ENCODE measurements at regions not wholly inside any gene's neighbourhood (a gene's known extent, or its start where the extent isn't known, plus 50 kb on each side); places are given as distances from the start of the nearest gene placed in this dataset.

GRCh38 chr1:103854279-103854678, 104.6 kb downstream of the AMY1C start:
- DNase-seq (ENCODE audit: low read depth, low spot score): no peak

GRCh38 chr1:103859721-103860120, 110.0 kb downstream of the AMY1C start:
- DNase-seq (ENCODE audit: low read depth, low spot score): no peak

GRCh38 chr1:103898576-103899345, 149.1 kb downstream of the AMY1C start:
- no peak for DNase-seq (ENCODE audit: low read depth, low spot score)

- DNase-seq (ENCODE audit: low read depth, low spot score): no peak
These were observed 150.3 kb downstream of the AMY1C start for GRCh38 chr1:103900005-103900404.

GRCh38 chr1:103901072-103901471, 151.4 kb downstream of the AMY1C start:
- no peak for DNase-seq (ENCODE audit: low read depth, low spot score)

- no peak for DNase-seq (ENCODE audit: low read depth, low spot score)
These were observed 155.7 kb downstream of the AMY1C start for GRCh38 chr1:103905363-103905762.

- no peak for DNase-seq (ENCODE audit: low read depth, low spot score)
These were observed 161.8 kb downstream of the AMY1C start for GRCh38 chr1:103911450-103911849.

- DNase-seq (ENCODE audit: low read depth, low spot score): no peak
These were observed 168.1 kb downstream of the AMY1C start for GRCh38 chr1:103917795-103918194.

- DNase-seq (ENCODE audit: low read depth, low spot score): no peak
These were observed 182.2 kb downstream of the AMY1C start for GRCh38 chr1:103931891-103932290.

- DNase-seq (ENCODE audit: low read depth, low spot score): no peak
These were observed 188.2 kb downstream of the AMY1C start for GRCh38 chr1:103937763-103938357.

GRCh38 chr1:103941086-103941485, 191.4 kb downstream of the AMY1C start:
- DNase-seq (ENCODE audit: low read depth, low spot score): no peak

GRCh38 chr1:103942029-103942428, 192.3 kb downstream of the AMY1C start:
- DNase-seq (ENCODE audit: low read depth, low spot score): no peak

GRCh38 chr1:103945774-103946173, 196.1 kb downstream of the AMY1C start:
- no peak for DNase-seq (ENCODE audit: low read depth, low spot score)

- DNase-seq (ENCODE audit: low read depth, low spot score): peak; percentile 2
These were observed 198.8 kb downstream of the AMY1C start for GRCh38 chr1:103948526-103948925.

GRCh38 chr1:103949779-103950178, 200.1 kb downstream of the AMY1C start:
- DNase-seq (ENCODE audit: low read depth, low spot score): no peak

GRCh38 chr1:103953386-103953785, 203.7 kb downstream of the AMY1C start:
- no peak for DNase-seq (ENCODE audit: low read depth, low spot score)

GRCh38 chr1:103958699-103959098, 209.0 kb downstream of the AMY1C start:
- no peak for DNase-seq (ENCODE audit: low read depth, low spot score)

- no peak for DNase-seq (ENCODE audit: low read depth, low spot score)
These were observed 209.9 kb downstream of the AMY1C start for GRCh38 chr1:103959565-103959964.

- no peak for DNase-seq (ENCODE audit: low read depth, low spot score)
These were observed 210.3 kb downstream of the AMY1C start for GRCh38 chr1:103960045-103960444.

GRCh38 chr1:103960710-103961109, 211.0 kb downstream of the AMY1C start:
- DNase-seq (ENCODE audit: low read depth, low spot score): no peak

- no peak for DNase-seq (ENCODE audit: low read depth, low spot score)
These were observed 237.1 kb downstream of the AMY1C start for GRCh38 chr1:103986792-103987191.

GRCh38 chr1:103997631-103998030, 247.9 kb downstream of the AMY1C start:
- no peak for DNase-seq (ENCODE audit: low read depth, low spot score)

- DNase-seq (ENCODE audit: low read depth, low spot score): no peak
These were observed 269.4 kb downstream of the AMY1C start for GRCh38 chr1:104018922-104019674.
